HG02884 (cell line): ENCODE measurements at regions not wholly inside any gene's neighbourhood (a gene's known extent, or its start where the extent isn't known, plus 50 kb on each side); places are given as distances from the start of the nearest gene placed in this dataset.
"Not testable (repeated sequence)": the region's sequence is repeated elsewhere in the genome, so short reads cannot be mapped to it uniquely, and the experiment has no call there.

Experiments used
- ATAC-seq: cut with Tn5 transposase; IDR thresholded peaks from one replicate; pipeline ENCODE4 v1.9.1; 2021; ENCODE audit warnings: mild to moderate bottlenecking, moderate library complexity; ENCODE audit not compliant: unreplicated experiment

DNA sequence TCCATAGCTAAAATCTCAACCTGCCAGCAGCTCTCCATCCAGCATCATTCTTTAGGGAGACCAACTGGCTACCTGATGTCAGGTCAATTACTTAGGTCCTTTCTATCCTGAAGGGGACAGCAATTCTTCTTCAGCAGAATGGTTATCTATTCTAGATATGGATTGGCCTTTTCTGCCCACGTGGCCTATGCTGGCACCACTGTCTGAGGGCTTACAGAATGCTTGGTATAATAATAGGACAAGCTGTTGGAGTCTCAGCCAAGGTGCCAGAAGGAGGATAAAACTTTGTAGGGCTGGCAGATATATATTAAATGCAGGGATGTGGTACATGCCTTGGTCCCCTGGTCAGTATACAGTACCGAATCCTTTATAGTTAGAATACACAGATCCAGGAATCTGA, 89.8 kb upstream of the C1GALT1C1 start:
- no peak for ATAC-seq

DNA sequence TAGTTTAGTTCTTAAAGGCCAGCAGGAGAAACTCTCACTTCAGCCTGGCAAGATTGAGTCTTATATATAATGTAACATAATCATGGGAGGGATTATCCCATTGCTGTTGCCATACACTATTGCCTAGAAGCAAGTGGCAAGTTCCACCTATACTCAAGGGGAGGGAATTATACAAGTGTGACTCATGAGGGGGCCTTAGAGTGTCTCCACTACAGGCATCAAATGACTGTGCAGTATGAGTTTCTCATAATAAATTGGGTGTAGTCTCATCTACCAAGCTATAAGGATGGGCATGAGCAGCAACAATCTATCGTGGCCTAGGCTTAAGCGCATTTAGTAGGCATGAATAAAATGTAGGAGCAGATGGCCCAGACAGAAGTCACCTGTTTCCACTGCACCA, 89.1 kb upstream of the C1GALT1C1 start:
- no peak for ATAC-seq

DNA sequence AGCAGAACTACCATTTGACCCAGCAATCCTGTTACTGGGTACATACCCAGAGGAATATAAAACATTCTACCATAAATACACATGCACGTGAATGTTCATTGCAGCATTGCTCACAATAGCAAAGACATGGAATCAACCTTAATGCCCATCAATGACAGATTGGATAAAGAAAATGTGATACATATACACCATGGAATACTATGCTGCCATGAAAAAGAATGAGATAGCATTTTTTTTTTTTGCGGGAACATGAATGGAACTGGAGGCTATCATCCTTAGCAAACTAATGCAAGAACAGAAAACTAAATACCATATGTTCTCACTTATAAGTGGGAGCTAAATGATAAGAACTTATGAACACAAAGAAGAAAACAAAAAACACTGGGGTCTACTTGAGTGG, 72.5 kb upstream of the C1GALT1C1 start:
- not testable (repeated sequence) for ATAC-seq

DNA sequence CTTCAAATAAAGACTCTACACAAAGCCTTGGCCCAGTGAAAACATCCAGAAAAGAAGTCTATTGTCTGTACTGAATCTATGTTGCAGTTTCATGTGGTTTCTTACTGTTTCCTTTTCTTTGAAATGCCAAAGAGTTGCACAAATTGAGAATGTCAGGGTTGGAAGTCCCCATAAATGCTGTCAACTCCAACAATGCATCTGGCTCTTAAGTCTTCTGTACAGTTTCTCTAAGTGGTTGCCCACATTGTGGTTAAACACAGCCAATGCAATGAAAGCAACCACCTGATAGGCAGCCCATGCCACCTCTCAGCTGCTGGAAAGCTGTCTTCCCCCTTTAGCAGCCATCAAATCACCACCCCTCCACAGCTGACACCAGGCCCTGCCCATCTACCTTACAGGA, 67.2 kb upstream of the C1GALT1C1 start:
- ATAC-seq = peak; percentile 87

DNA sequence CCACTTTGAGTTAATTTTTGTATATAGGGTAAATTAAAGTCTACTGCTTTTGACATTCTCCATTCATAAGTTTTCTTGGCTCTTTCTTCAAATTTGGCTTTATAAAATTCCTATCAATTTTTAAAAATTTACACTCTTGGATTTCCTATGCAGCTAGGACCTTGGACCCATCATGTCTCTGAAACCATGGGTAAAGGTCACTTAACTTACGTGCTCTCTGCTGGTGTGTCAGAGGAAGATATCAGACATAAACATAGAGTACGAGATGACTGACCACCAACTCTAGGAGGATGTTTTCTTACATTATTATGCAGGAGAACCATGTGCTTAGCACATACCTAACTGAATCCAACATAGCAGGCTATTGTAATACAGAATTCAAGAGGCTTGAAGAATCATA, 62.5 kb upstream of the C1GALT1C1 start:
- ATAC-seq = no peak

DNA sequence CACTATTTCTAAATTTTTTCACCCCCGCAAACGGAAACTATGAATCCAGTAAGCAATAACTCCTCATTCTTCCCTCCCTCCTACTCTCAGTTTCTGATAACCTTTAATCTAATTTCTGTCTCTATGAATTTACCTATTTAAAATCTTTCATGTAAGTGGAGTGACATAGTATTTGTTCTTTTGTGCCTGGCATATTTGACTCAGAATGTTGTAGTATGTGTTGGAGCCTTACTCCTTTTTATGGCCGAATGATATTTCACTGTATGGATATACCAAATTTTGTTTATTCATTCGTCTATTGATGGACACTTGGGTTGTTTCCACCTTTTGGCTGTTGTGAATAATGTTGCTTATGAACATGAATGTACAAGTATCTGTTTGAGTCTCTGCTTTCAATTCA, 61.1 kb upstream of the C1GALT1C1 start:
- no peak for ATAC-seq

DNA sequence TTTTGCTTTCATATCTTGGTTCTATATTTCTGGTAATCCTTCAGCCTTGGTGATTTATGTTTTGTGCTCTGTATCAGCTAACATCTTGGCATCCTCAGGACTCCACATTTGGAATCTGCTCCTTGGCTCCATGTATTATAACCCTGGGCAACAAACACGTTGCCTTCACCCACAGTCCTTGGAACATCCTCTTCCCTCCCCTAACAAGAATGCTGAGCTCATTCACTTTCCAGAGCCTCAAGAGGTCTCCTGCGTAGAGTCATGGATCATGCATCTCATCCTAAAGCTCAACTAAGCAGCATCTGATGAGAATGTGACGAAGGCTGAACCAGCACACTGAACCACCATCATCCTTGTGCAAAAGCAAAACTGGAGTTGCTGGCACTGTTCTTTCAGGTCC, 60.5 kb upstream of the C1GALT1C1 start:
- ATAC-seq = no peak

DNA sequence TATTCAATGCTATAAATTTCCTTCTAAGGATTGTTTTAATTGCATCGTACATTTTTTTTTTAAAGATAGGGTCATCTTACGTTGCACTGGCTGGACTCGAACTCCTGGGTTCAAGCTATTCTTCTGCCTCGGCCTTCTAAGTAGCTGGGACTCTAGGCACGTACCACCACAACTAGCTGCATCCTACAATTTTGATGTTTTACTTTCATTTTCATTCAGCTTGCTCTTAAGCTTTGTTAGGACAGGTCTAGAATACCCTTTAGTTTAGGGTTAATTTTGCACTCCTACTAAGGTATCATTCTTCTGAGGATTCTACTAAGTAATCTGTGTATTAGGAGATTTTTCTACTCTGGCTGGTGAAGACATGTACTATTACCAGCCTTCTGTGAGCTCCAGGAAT, 50.2 kb upstream of the C1GALT1C1 start:
- ATAC-seq = no peak
